ENCODE measurements at regions not wholly inside any gene's neighbourhood (a gene's known extent, or its start where the extent isn't known, plus 50 kb on each side); places are given as distances from the start of the nearest gene placed in this dataset.
"Not testable (repeated sequence)": the region's sequence is repeated elsewhere in the genome, so short reads cannot be mapped to it uniquely, and the experiment has no call there.

DNA sequence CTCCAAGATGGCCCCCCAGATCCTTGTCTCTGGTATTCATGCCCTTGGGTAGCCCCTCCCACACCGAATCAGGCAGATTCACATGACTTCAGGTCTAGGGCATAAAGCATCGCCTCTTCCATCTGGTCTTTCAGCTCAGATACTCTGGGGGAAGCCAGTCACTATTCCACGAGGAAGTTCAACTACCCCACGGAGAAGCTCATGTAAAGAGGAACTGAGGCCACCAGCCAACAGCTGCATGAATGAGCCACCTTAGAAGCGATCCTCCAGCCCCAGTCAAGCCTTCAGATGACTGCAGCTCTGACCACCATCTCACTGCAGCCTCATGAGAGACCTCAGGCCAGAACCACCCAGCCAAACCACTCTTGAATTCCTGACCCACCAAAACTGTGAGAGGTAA is 54.1 kb downstream of the SOCS3 start:
- Histone ChIP-seq H3K27me3 (ENCODE audit: control insufficient read depth, insufficient read depth, low read length) (no peaks in the 10 kb centered on the region), H3K4me3 (ENCODE audit: insufficient read depth, low read depth, low read length) (no peak overlapping the region), H3K36me3 (replicated peaks; ENCODE audit: control insufficient read depth, insufficient read depth, low read length) (no peaks in the 10 kb centered on the region)
- DNase-seq = no peak

DNA sequence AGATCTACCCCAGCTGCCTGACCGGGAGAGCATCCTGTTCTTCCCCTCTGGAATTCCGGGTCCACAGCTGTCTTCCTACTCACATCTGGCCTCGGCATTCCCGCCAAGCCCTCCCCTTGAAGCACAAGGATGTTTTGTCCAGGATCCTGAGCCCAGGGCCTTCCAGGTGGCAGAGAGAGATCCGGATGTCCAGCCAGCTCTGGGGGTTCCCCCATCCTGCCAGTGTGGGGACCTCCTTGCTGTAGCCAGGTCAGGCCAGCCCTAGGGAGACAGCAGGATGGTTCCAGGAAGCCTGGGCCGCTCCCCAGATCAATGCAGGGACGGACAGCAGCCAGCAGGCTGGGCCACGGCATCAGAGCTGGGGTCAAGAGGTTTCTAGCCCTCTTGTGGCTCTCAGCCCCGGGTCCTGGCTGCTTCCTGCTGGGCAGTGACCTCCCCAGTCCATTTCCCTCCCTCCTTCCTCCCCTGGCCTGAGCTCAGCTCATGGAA is 55.3 kb downstream of the SOCS3 start:
- Histone ChIP-seq H3K27me3 (ENCODE audit: control insufficient read depth, insufficient read depth, low read length) (no peaks in the 10 kb centered on the region), H3K4me3 (ENCODE audit: insufficient read depth, low read depth, low read length) (no peak overlapping the region), H3K36me3 (replicated peaks; ENCODE audit: control insufficient read depth, insufficient read depth, low read length) (no peaks in the 10 kb centered on the region)
- DNase-seq = no peak

DNA sequence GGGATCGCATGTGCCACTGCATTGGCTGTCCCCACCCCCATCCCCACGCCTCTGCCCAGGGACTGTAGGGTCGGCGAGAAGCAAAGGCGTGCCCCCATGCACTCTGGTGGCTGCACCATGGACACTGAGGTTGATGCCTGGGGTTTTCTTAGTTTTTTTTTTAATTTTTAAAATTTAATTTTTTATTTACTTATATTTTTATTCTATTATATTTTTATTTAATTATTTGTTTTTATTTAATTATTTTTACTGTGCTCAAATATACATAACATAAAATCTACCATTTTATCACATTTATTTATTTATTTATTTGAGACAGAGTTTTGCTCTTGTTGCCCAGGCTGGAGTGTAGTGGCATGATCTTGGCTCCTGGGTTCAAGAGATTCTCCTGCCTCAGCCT is 57.4 kb downstream of the SOCS3 start:
- DNase-seq = no peak
- no peaks in the 10 kb centered on the region for H3K27me3 ChIP-seq (ENCODE audit: control insufficient read depth, insufficient read depth, low read length)
- no peak overlapping the region for H3K4me3 ChIP-seq (ENCODE audit: insufficient read depth, low read depth, low read length)
- no peaks in the 10 kb centered on the region for H3K36me3 ChIP-seq (replicated peaks; ENCODE audit: control insufficient read depth, insufficient read depth, low read length)

GRCh38 chr17:78301821-78302213 is 58.1 kb downstream of the SOCS3 start:
- H3K27me3 ChIP-seq (ENCODE audit: control insufficient read depth, insufficient read depth, low read length) = no peaks in the 10 kb centered on the region
- H3K36me3 ChIP-seq (replicated peaks; ENCODE audit: control insufficient read depth, insufficient read depth, low read length) = no peaks in the 10 kb centered on the region
- no peak overlapping the region for H3K4me3 ChIP-seq (ENCODE audit: insufficient read depth, low read depth, low read length)
- no peak for DNase-seq

- H3K36me3 ChIP-seq (replicated peaks; ENCODE audit: control insufficient read depth, insufficient read depth, low read length) = no peaks in the 10 kb centered on the region
- no peak for DNase-seq
- no peaks in the 10 kb centered on the region for H3K27me3 ChIP-seq (ENCODE audit: control insufficient read depth, insufficient read depth, low read length)
- no peak overlapping the region for H3K4me3 ChIP-seq (ENCODE audit: insufficient read depth, low read depth, low read length)
Observed at GRCh38 chr17:78300962-78301820, 58.7 kb downstream of the SOCS3 start.

GRCh38 chr17:78299049-78299448 is 60.8 kb downstream of the SOCS3 start:
- Histone ChIP-seq H3K27me3 (ENCODE audit: control insufficient read depth, insufficient read depth, low read length) (no peaks in the 10 kb centered on the region), H3K4me3 (ENCODE audit: insufficient read depth, low read depth, low read length) (no peak overlapping the region), H3K36me3 (replicated peaks; ENCODE audit: control insufficient read depth, insufficient read depth, low read length) (no peaks in the 10 kb centered on the region)
- no peak for DNase-seq

GRCh38 chr17:78294776-78295175 is 63.3 kb downstream of the TMEM235 start:
- Histone ChIP-seq H3K36me3 (replicated peaks; ENCODE audit: control insufficient read depth, insufficient read depth, low read length) (no peaks in the 10 kb centered on the region), H3K4me3 (ENCODE audit: insufficient read depth, low read depth, low read length) (no peak overlapping the region), H3K27me3 (ENCODE audit: control insufficient read depth, insufficient read depth, low read length) (no peaks in the 10 kb centered on the region)
- peak; percentile 39 for DNase-seq

DNA sequence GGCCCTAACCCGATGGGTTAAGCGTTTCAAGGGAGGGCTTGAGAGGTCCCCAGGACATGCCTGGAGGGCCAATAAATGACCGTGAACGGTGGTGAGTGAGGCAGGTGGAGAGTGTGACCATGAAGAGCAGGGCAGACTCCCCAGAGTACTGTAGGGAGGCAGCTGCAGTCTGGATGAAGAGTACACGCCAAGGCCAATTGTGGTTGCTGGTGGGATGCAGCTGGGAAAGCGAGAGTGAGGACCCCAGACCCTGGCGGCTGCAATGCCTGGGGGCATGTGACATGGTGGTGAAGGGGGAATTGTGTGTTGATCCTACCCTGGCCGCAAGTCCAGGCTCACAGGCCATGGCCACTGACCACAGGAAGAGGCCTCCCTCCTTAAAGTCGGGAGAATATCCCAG is 62.9 kb downstream of the TMEM235 start:
- H3K4me3 ChIP-seq (ENCODE audit: insufficient read depth, low read depth, low read length) = no peak overlapping the region
- no peaks in the 10 kb centered on the region for H3K36me3 ChIP-seq (replicated peaks; ENCODE audit: control insufficient read depth, insufficient read depth, low read length)
- H3K27me3 ChIP-seq (ENCODE audit: control insufficient read depth, insufficient read depth, low read length) = no peaks in the 10 kb centered on the region
- DNase-seq = no peak

DNA sequence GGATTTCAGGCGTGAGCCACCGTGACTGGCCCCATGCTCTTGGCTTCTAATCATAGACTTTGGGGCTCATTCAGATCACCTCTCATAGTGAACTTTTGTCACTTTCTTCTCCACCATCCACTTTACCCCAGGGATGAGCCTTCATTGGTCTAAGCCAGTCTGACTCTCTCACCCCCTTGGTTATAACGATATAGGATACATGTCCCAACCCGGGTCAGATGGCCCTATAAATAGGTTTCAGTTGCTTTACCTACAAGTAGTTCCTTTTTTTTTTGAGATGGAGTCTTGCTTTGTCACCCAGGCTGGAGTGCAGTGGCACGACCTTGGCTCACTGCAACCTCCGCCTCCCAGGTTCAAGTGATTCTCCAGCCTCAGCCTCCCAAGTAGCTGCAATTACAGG is 61.7 kb downstream of the TMEM235 start:
- not testable (repeated sequence) for H3K4me3 ChIP-seq (ENCODE audit: insufficient read depth, low read depth, low read length); DNase-seq; H3K36me3 ChIP-seq (replicated peaks; ENCODE audit: control insufficient read depth, insufficient read depth, low read length); H3K27me3 ChIP-seq (ENCODE audit: control insufficient read depth, insufficient read depth, low read length)

DNA sequence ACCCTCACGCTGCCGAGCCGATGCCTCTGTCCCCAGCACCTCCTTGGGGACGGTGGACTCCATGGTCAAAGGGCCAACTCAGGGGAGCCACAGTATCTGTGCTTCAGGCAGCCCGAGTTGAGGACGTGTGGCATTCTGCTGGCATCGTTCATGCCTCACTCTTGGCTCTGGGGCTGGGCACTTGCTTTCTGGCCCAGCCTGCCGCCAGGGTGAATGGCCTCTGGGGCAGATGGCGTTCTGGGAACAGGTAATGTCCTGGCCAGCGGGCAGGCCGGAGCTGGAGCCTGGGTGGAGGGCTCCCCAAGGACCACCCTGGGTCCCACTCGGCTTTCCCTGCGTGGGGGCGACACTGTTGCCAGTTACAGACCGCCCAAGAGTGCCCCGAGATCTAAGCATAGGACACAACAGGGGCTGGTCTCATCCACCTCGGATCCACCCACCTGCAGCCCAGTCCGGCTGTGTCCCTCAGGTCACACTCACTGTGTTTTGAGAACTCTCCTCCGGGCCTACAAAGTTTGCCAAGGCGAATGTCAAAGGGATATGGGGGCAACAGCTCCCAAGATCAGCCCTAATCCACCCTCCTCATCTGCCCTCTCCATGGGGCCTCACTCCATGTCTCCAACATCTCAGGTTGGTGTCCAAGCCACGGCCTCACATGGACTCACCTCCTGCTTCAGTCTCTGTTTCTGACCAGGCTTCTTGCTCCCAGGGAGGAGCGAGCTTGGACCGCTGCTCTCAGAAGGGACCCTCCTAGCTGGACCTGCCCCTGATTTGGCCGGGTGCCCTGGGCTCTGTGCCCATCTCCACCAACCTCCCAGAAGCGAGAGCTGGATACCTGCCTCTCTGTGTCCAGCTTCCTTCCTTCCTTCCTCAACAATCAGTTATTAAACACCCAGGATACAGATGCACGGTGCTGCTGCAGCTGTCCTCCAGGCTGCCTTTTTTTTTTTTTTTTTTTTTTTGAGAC is 60.8 kb downstream of the TMEM235 start:
- H3K27me3 ChIP-seq (ENCODE audit: control insufficient read depth, insufficient read depth, low read length) = no peaks in the 10 kb centered on the region
- no peaks in the 10 kb centered on the region for H3K36me3 ChIP-seq (replicated peaks; ENCODE audit: control insufficient read depth, insufficient read depth, low read length)
- no peak overlapping the region for H3K4me3 ChIP-seq (ENCODE audit: insufficient read depth, low read depth, low read length)
- no peak for DNase-seq

GRCh38 chr17:78290721-78291120 is 59.3 kb downstream of the TMEM235 start:
- no peak for DNase-seq
- no peaks in the 10 kb centered on the region for H3K36me3 ChIP-seq (replicated peaks; ENCODE audit: control insufficient read depth, insufficient read depth, low read length)
- H3K4me3 ChIP-seq (ENCODE audit: insufficient read depth, low read depth, low read length) = no peak overlapping the region
- no peaks in the 10 kb centered on the region for H3K27me3 ChIP-seq (ENCODE audit: control insufficient read depth, insufficient read depth, low read length)
